Neuronal stem cell (in vitro differentiated cells): ENCODE measurements at regions not wholly inside any gene's neighbourhood (a gene's known extent, or its start where the extent isn't known, plus 50 kb on each side); places are given as distances from the start of the nearest gene placed in this dataset.
A peak's percentile ranks its signal among the peaks of the same experiment; 100 is the strongest.
"Not testable (repeated sequence)": the region's sequence is repeated elsewhere in the genome, so short reads cannot be mapped to it uniquely, and the experiment has no call there.

Source experiments
- DNase-seq: peaks from one replicate; pipeline ENCODE4 v3.0.0-alpha.2; 2013; ENCODE audit warnings: low spot score
- H2AFZ ChIP-seq: one replicate; pipeline ENCODE4 v1.6.1; 2013; ENCODE audit warnings: mild to moderate bottlenecking, low read length, inconsistent platforms
- H2AK5ac ChIP-seq: 2 replicates; pipeline ENCODE4 v1.6.1; 2013; ENCODE audit warnings: low read depth, mild to moderate bottlenecking, inconsistent platforms, low read length, moderate library complexity, mixed read lengths
- H2BK120ac ChIP-seq: 2 replicates; pipeline ENCODE4 v1.6.1; 2013; ENCODE audit warnings: low read depth, mild to moderate bottlenecking, inconsistent platforms, low read length, moderate library complexity, mixed read lengths
- H2BK12ac ChIP-seq: one replicate; pipeline ENCODE4 v1.6.1; 2013; ENCODE audit warnings: low read length, inconsistent platforms
- H2BK15ac ChIP-seq: 2 replicates; pipeline ENCODE4 v1.6.1; 2013; ENCODE audit warnings: mild to moderate bottlenecking, low read length, inconsistent platforms, mixed read lengths
- H2BK5ac ChIP-seq: one replicate; pipeline ENCODE4 v1.6.1; 2013; ENCODE audit warnings: inconsistent platforms, mild to moderate bottlenecking, low read length, moderate library complexity
- H3K14ac ChIP-seq: one replicate; pipeline ENCODE4 v1.6.1; 2013; ENCODE audit warnings: low read length, inconsistent platforms
- H3K18ac ChIP-seq: 2 replicates; pipeline ENCODE4 v1.6.1; 2013; ENCODE audit warnings: low read length, inconsistent platforms
- H3K23ac ChIP-seq: 2 replicates; pipeline ENCODE4 v1.6.1; 2013; ENCODE audit warnings: low read depth, mild to moderate bottlenecking, mixed read lengths, low read length, inconsistent platforms; ENCODE audit not compliant: poor library complexity
- H3K27ac ChIP-seq: replicated peaks from 3 replicates; pipeline ENCODE4 v1.5.1; 2013; ENCODE audit warnings: low read length, inconsistent platforms
- H3K27me3 ChIP-seq, 3 experiments: 2 replicates each; pipeline ENCODE4 v1.6.1; 2013; ENCODE audit warnings: low read length in 3 of 3, mild to moderate bottlenecking in 2 of 3, inconsistent platforms in 1 of 3, low read depth in 1 of 3, mixed read lengths in 1 of 3, moderate library complexity in 1 of 3; ENCODE audit not compliant: control insufficient read depth in 3 of 3, insufficient read depth in 3 of 3
- H3K36me3 ChIP-seq, 2 donors: replicated peaks in 1 of 2; 2 replicates each; pipeline ENCODE4 v1.6.1; 2013; ENCODE audit warnings: low read length in 2 of 2; ENCODE audit not compliant: control insufficient read depth in 2 of 2, insufficient read depth in 2 of 2
- H3K4ac ChIP-seq: 2 replicates; pipeline ENCODE4 v1.6.1; 2013; ENCODE audit warnings: inconsistent platforms, mild to moderate bottlenecking, low read length, moderate library complexity
- H3K4me1 ChIP-seq, 2 donors: 1 replicate in 1 of 2; 2 replicates in 1 of 2; pipeline ENCODE4 v1.6.1; 2013; ENCODE audit warnings: low read length in 2 of 2, low read depth in 1 of 2; ENCODE audit not compliant: control insufficient read depth in 2 of 2, insufficient read depth in 1 of 2
- H3K4me2 ChIP-seq: one replicate; pipeline ENCODE4 v1.6.1; 2013; ENCODE audit warnings: mild to moderate bottlenecking, low read length, inconsistent platforms; ENCODE audit not compliant: insufficient read depth, poor library complexity, severe bottlenecking
- H3K4me3 ChIP-seq, 2 donors: 2 replicates each; pipeline ENCODE4 v1.5.1; 2013; ENCODE audit warnings: low read length in 2 of 2, mild to moderate bottlenecking in 2 of 2, inconsistent platforms in 1 of 2, moderate library complexity in 1 of 2
- H3K79me1 ChIP-seq: one replicate; pipeline ENCODE4 v1.6.1; 2013; ENCODE audit warnings: low read depth, mild to moderate bottlenecking, inconsistent platforms, low read length, moderate library complexity
- H3K9ac ChIP-seq: one replicate; pipeline ENCODE4 v1.6.1; 2013; ENCODE audit warnings: mild to moderate bottlenecking, low read depth, low read length, inconsistent platforms; ENCODE audit not compliant: poor library complexity
- H3K9me3 ChIP-seq, 2 donors: replicated peaks in 1 of 2; 2 replicates each; pipeline versions ENCODE3 to v1.6.1; 2013; ENCODE audit warnings: low read length in 2 of 2, mild to moderate bottlenecking in 2 of 2, inconsistent platforms in 1 of 2, low read depth in 1 of 2, mixed read lengths in 1 of 2, moderate library complexity in 1 of 2; ENCODE audit not compliant: control insufficient read depth in 2 of 2, insufficient read depth in 1 of 2
- H4K8ac ChIP-seq: one replicate; pipeline ENCODE4 v1.6.1; 2013; ENCODE audit warnings: low read depth, mild to moderate bottlenecking, inconsistent platforms, low read length, moderate library complexity
- H4K91ac ChIP-seq: one replicate; pipeline ENCODE4 v1.6.1; 2013; ENCODE audit warnings: low read length, low read depth, mild to moderate bottlenecking, inconsistent platforms; ENCODE audit not compliant: poor library complexity
- WGBS, 2 donors: extraction: QIAGEN DNeasy Blood & Tissue Kit; methylation state at CpG; one replicate each; pipeline ENCODE4 v1.1.7; 2013; ENCODE audit warnings: missing lambda C conversion rate in 2 of 2, mixed read lengths in 1 of 2; ENCODE audit not compliant: insufficient read length in 2 of 2, insufficient replicate concordance in 1 of 2; ENCODE audit errors: extremely low coverage in 2 of 2; 5-methylcytosine and 5-hydroxymethylcytosine counted together

DNA sequence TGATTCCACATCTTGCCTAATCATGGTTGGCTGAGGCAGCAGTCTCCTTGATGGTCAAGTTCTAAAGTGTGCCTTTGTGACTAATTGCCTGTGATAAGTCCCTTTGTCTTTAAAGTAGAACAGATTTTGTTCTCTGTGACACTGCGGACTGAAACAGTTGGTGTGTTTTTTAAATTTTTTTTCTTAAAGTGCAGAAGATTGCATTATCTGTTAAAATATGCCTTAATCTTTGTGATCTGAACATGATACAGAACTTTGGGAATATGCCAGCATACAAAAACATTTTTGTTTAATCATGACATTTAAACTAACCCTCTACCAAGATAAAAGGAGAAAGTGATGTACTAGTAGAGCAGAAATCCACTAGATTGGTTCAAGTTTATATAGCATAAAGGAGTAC lies 1260.6 kb upstream of the ADGRL2 start:
- WGBS, 2 donors: no CpG with 5 or more reads among the region's 1 CpG

GRCh38 chr1:80539298-80539697 lies 1261.4 kb upstream of the ADGRL2 start:
- not testable (repeated sequence) for H2BK12ac ChIP-seq, H3K9ac ChIP-seq, H3K79me1 ChIP-seq, H2BK120ac ChIP-seq, H3K27me3 ChIP-seq, H3K23ac ChIP-seq, H3K27ac ChIP-seq, H3K36me3 ChIP-seq, H4K8ac ChIP-seq, H3K4ac ChIP-seq, H4K91ac ChIP-seq, H3K4me2 ChIP-seq, H2AK5ac ChIP-seq, H3K9me3 ChIP-seq, H2BK15ac ChIP-seq, H2AFZ ChIP-seq, H3K14ac ChIP-seq, H3K18ac ChIP-seq, H3K4me3 ChIP-seq, H2BK5ac ChIP-seq, DNase-seq
- WGBS, 2 donors: no CpG with 5 or more reads among the region's 8 CpGs
- peaks cover 2 to 16% of the 10 kb centered on the region in 2 donors for H3K4me1 ChIP-seq

More for the DNA sequence above, 1260.6 kb upstream of the ADGRL2 start:
- H2AFZ ChIP-seq: no peak overlapping the region
- no peak overlapping the region for H2AK5ac ChIP-seq
- H3K14ac ChIP-seq: no peak overlapping the region
- H3K4ac ChIP-seq: no peak overlapping the region
- no peak overlapping the region for H4K91ac ChIP-seq
- H3K4me1 ChIP-seq: peaks cover 2 to 8% of the 10 kb centered on the region in 2 donors
- no peaks in the 10 kb centered on the region for H3K27me3 ChIP-seq
- no peak for DNase-seq
- H3K4me3 ChIP-seq: no peak overlapping the region
- no peaks in the 10 kb centered on the region for H3K79me1 ChIP-seq
- no peak overlapping the region for H4K8ac ChIP-seq
- H2BK120ac ChIP-seq: no peak overlapping the region
- H3K9ac ChIP-seq: no peak overlapping the region
- no peaks in the 10 kb centered on the region for H3K36me3 ChIP-seq
- no peak overlapping the region for H2BK12ac ChIP-seq
- no peaks in the 10 kb centered on the region for H3K9me3 ChIP-seq
- H3K23ac ChIP-seq: no peak overlapping the region
- no peak overlapping the region for H2BK15ac ChIP-seq
- no peak overlapping the region for H2BK5ac ChIP-seq
- no peak overlapping the region for H3K4me2 ChIP-seq
- H3K27ac ChIP-seq: no peak overlapping the region
- H3K18ac ChIP-seq: no peak overlapping the region

- Histone ChIP-seq H3K23ac (no peak overlapping the region), H3K4me1 (peaks cover 4 to 30% of the 10 kb centered on the region in 2 donors), H3K79me1 (no peaks in the 10 kb centered on the region), H3K36me3 (no peaks in the 10 kb centered on the region), H3K14ac (no peak overlapping the region), H4K8ac (no peak overlapping the region), H3K9ac (no peak overlapping the region), H2AFZ (no peak overlapping the region), H3K27ac (no peak overlapping the region), H3K18ac (no peak overlapping the region), H3K4me3 (no peak overlapping the region), H3K4ac (no peak overlapping the region), H2BK120ac (no peak overlapping the region), H2BK15ac (no peak overlapping the region), H3K9me3 (no peaks in the 10 kb centered on the region), H3K27me3 (no peaks in the 10 kb centered on the region), H2BK12ac (no peak overlapping the region), H4K91ac (no peak overlapping the region), H2AK5ac (no peak overlapping the region), H2BK5ac (no peak overlapping the region), H3K4me2 (no peak overlapping the region)
- WGBS, 2 donors: no CpG with 5 or more reads among the region's 4 CpGs
- DNase-seq: peak; percentile 2
Measured at GRCh38 chr1:80536461-80536860, 1264.3 kb upstream of the ADGRL2 start.

GRCh38 chr1:80535466-80535865 lies 1265.3 kb upstream of the ADGRL2 start:
- Histone ChIP-seq H2BK12ac (no peak overlapping the region), H3K27ac (no peak overlapping the region), H2AK5ac (no peak overlapping the region), H3K4me2 (no peak overlapping the region), H4K91ac (no peak overlapping the region), H3K23ac (no peak overlapping the region), H3K36me3 (no peaks in the 10 kb centered on the region), H2BK120ac (no peak overlapping the region), H3K27me3 (no peaks in the 10 kb centered on the region), H3K14ac (no peak overlapping the region), H3K18ac (no peak overlapping the region), H2BK5ac (no peak overlapping the region), H3K79me1 (no peaks in the 10 kb centered on the region), H4K8ac (no peak overlapping the region), H3K4me1 (peaks cover 4 to 30% of the 10 kb centered on the region in 2 donors), H2BK15ac (no peak overlapping the region), H3K4ac (no peak overlapping the region), H3K9ac (no peak overlapping the region), H3K4me3 (no peak overlapping the region), H3K9me3 (no peaks in the 10 kb centered on the region), H2AFZ (no peak overlapping the region)
- no CpG with 5 or more reads among the region's 2 CpGs for WGBS, 2 donors
- DNase-seq: no peak
